IPS-NIHi7 (cell line): ENCODE measurements at regions not wholly inside any gene's neighbourhood (a gene's known extent, or its start where the extent isn't known, plus 50 kb on each side); places are given as distances from the start of the nearest gene placed in this dataset.
A peak's percentile ranks its signal among the peaks of the same experiment; 100 is the strongest.

Experiments
- DNase-seq: peaks from one replicate; pipeline ENCODE4 v3.0.0; 2012; ENCODE audit warnings: mixed read lengths; ENCODE audit errors: extremely low spot score

GRCh38 chr2:62370321-62371250, 135.4 kb downstream of the TMEM17 start:
- no peak for DNase-seq

DNA sequence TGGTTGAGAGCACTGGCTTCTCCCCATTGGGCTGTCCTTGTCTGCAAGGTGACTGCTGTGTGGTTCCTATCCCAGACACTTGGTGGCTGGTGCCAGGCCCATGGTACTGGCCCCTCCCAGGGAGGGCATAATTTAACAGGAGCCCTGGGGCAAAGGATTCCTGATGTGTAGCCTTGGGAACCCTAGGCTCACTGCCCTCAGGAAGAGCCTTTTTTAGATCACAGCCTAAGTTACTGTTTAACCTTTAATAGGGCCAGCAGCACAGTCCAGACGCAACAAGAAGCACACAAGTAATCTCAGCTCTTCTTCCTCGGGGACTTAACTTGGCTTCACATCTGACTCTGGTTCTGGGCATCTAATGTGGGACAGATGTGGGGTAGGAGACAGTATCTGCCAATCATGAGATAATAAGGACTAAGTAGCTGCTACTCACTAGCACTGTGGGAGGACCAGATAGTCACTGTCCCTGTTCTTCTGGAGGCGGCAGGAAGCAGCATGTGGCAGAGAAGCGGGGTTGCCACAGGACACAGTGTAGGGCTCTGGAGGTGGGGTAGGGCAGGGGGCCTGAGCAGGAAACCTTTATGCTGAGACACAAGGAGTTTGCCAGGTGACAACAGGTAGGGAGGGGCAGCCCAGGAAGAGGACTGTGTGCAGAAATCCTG, 136.3 kb downstream of the TMEM17 start:
- DNase-seq = no peak

GRCh38 chr2:62364791-62365528, 141.0 kb downstream of the TMEM17 start:
- no peak for DNase-seq

GRCh38 chr2:62363166-62363565, 142.8 kb downstream of the TMEM17 start:
- DNase-seq = no peak

DNA sequence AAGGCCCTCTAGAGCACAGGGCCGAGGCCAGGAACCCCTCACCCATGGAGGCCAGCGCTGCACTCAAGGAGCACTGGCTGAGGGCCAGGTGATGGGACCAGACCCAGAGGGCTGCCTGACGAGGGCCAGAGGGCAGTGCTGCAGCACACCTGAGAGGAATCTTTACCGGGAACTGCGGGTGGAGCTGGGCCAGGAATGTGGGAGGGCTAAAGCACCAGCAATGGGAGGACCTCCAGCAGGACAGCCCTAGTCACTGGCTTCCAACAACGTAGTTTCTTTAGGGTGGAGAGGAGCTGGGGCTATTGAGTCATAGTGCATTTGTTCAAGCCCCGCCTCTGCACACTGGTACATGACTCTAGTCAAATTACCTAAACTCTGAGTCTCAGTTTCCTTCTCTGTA, 143.4 kb downstream of the TMEM17 start:
- DNase-seq = peak; percentile 70

- DNase-seq = no peak
Measured at GRCh38 chr2:62361964-62362363, 144.0 kb downstream of the TMEM17 start.

GRCh38 chr2:62354771-62355561, 151.0 kb downstream of the TMEM17 start:
- no peak for DNase-seq

- no peak for DNase-seq
Measured at GRCh38 chr2:62352031-62352430, 154.0 kb downstream of the TMEM17 start.

- no peak for DNase-seq
Measured at GRCh38 chr2:62349788-62350187, 153.9 kb downstream of the B3GNT2 start.

- DNase-seq = no peak
Measured at GRCh38 chr2:62348700-62349099, 152.8 kb downstream of the B3GNT2 start.

GRCh38 chr2:62347563-62348270, 151.8 kb downstream of the B3GNT2 start:
- no peak for DNase-seq

DNA sequence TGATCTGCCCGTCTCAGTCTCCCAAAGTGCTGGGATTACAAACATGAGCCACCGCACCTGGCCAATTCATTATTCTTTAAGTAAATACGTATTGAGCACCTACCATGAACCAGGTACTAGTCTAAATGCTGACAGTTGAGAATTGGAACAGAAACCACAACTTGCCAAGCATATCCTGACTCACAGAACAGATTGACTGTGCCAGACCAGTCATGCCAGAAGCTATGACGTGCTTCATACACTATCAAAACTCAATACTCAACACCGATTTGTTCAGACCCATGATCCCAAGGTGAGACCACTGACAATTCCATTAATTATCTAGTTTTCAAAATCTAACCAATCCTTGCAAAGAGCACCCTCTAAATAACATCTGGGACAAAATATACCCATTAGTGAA, 148.6 kb downstream of the B3GNT2 start:
- no peak for DNase-seq

DNA sequence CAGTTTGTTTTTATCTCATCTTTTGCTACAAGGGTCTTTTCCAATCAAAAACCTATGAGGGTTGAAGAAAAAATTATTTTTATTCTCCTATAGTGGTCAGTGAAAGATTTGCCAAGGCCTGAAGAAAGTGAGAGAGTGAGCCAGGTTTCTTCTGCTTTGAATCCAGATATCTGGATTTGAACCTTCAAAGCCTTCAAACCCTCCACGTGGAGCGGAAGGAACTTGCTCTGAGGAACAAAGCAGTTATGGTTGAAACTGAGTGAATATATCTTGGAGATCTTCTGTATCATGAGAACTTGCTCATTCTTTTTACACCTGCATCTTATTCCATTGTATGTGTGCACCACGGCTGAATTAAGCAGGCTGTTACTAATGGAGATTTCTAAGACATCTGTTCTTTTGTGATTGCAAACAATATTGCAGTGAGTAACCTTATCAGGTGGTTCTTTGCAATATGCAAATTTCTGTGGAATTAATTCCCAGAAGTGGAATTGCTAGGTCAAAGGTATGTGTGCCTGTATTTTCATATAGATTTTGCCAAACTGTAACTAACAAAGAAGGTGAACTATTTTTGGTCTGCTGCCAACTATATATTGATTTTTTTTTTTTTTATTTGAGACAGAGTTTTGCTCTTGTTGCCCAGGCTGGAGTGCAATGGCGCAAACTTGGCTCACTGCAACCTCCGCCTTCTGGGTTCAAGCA, 147.9 kb downstream of the B3GNT2 start:
- no peak for DNase-seq

DNA sequence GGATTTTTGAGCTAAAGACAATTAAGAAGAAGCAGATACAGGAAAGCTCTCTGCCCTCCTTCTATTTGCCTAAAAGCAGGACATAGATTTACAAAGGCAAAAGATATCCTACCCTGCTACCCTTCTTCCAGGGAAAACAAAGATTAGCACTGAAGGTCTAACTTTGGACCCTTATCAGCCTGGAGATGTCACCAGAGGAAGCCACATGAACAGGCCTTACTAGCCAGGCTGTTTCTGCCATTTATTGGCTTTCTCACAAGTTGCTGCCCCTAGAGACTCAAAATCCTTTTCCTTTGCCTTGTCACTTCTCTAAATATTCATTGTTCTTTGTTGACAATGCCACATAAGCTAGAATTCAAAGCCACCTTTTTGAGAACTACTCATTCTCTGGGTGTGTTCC, 147.3 kb downstream of the B3GNT2 start:
- DNase-seq = no peak

DNA sequence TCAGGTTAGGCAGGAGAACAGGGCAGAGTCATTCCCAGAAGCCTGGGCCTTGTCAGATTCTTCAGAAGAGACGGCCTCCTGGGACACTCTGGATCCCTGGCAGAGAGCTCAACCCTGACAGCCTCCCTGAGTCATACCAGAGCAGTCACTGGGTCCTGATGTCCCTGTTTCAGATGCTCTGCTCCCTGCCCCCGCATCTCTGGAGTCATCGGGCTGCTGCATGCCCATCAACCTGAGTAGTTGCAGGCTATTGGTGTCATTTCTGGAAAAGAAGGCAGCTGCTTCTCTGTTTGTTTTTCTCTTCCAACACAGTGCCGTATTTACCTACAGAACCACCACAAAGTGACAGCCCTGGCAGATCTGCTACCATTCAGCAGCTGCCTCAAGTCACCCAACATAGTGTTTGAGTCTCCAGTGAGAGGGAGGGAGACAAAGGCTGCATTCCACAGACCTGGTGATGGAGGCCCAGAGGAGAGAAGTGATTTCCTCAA, 145.1 kb downstream of the B3GNT2 start:
- DNase-seq = peak; percentile 36

DNA sequence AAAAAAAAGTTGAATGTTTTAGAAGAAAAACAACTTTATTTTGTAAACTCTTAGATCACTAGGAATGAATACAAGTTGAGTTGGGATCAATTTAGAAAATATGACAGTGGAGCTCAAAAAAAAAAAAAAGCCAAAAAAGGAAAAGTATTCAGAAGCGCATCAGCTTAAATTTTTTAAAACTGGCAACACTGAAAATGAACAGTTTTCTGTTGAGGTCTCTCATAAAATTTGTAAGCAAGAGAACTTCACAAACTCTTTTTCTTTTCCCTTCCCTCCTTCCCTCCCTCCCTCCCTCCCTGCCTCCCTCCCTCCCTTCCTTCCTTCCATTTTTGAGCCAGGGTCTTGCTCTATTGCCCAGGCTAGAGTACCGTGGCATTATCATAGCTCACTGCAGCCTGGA, 143.9 kb downstream of the B3GNT2 start:
- no peak for DNase-seq

DNA sequence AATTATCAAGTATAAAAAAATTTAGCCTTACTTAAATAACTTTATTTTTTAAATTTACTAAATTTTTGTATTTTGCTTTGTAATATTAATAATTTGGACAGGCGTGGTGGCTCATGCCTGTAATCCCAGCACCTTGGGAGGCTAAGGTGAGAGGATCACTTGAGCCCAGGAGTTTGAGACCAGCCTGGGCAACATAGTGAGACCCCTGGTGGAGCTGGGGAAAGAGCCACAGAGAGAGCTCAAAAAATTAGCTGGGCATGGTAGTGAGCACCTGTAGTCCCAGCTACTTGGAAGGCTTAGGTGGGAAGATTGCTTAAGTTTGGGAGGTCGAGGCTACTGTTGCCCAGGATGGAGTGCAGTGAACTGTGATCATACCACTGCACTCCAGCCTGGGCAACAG, 143.5 kb downstream of the B3GNT2 start:
- DNase-seq = no peak

DNA sequence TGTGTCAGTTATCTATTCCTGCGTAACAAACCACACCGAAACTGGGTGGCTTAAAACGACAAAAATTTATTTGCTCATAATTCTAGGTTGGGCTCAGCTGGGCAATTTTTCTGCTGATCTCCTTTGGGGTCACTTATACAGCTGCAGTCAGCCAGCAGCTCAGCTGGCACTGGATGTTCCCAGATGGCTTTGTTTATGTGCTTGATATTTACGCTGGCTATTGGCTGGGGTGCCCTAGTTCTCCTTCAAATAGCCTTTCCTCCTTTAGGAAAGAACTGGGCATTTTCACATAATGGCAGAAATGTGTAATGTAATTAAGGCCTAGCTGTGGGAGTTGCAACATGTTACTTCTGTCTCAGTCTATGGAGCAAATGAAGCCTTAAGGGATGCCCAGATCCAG, 142.2 kb downstream of the B3GNT2 start:
- DNase-seq = no peak

DNA sequence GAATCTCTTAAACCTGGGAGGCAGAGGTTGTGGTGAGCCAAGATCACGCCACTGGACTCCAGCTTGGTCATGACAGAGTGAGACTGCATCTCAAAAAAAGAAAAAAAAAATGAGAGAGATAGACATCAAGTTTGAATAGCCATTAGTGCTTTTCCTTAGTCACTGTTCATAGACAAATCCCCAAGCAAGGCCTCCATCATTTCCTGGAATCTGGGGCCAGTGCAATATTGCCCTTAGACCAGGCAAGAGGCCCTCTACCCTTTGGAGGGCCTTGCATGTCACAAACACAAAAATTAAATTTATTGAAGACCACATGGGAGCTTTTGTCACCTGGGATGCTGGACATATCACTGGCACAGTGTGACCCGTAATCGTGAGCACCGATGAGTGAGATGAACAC, 141.5 kb downstream of the B3GNT2 start:
- no peak for DNase-seq

- no peak for DNase-seq
Measured at GRCh38 chr2:62335612-62336011, 139.7 kb downstream of the B3GNT2 start.
